Stomach (tissue), 8 donors: ENCODE measurements at regions not wholly inside any gene's neighbourhood (a gene's known extent, or its start where the extent isn't known, plus 50 kb on each side); places are given as distances from the start of the nearest gene placed in this dataset.
"Not testable (repeated sequence)": the region's sequence is repeated elsewhere in the genome, so short reads cannot be mapped to it uniquely, and the experiment has no call there.

ENCODE experiments used
- DNase-seq, 2 donors: peaks; one replicate each; pipeline versions ENCODE4 v3.0.0 to v3.0.0-alpha.2; 2013 to 2019
- H3K27ac ChIP-seq, 5 donors: fragments of 200-600 bp in 4 of 5; sonication (generic) in 4 of 5; one replicate each; pipeline ENCODE4 v1.5.1; 2013 to 2019; ENCODE audit warnings: mild to moderate bottlenecking in 1 of 5, moderate library complexity in 1 of 5
- H3K27me3 ChIP-seq, 3 donors: fragments of 200-600 bp; sonication (generic); one replicate each; pipeline ENCODE4 v1.5.1; 2017 to 2019; ENCODE audit warnings: mixed run types in 1 of 3
- H3K36me3 ChIP-seq, 4 donors: fragments of 200-600 bp; sonication (generic); 1 replicate in 3 of 4; 2 replicates in 1 of 4; pipeline ENCODE4 v1.5.1; 2016 to 2019
- H3K4me1 ChIP-seq, 4 donors: fragments of 200-600 bp; sonication (generic); one replicate each; pipeline ENCODE4 v1.5.1; 2016 to 2019
- H3K4me3 ChIP-seq, 4 donors: fragments of 200-600 bp; sonication (generic) in 3 of 4; one replicate each; pipeline ENCODE4 v1.5.1; 2016 to 2019; ENCODE audit warnings: mild to moderate bottlenecking in 1 of 4
- H3K9me3 ChIP-seq, 4 donors: fragments of 200-600 bp; sonication (generic); one replicate each; pipeline ENCODE4 v1.5.1; 2016 to 2019
- CTCF ChIP-seq, 7 experiments: fragments of 450-650 bp in 4 of 7; fragments of 200-600 bp in 3 of 7; sonication (generic) in 3 of 7; IDR thresholded peaks; one replicate each; pipeline ENCODE4 v1.5.1; 2016 to 2019; ENCODE audit warnings: antibody characterized with exemption in 7 of 7, control low read depth in 2 of 7, mild to moderate bottlenecking in 1 of 7
- EP300 ChIP-seq: sonication (generic); formaldehyde crosslinking; IDR thresholded peaks from one replicate; pipeline ENCODE4 v1.6.1; 2017; ENCODE audit warnings: antibody characterized with exemption
- POLR2A ChIP-seq, 4 donors: fragments of 450-650 bp; IDR thresholded peaks; one replicate each; pipeline ENCODE4 v1.6.1; 2016; ENCODE audit warnings: antibody characterized with exemption in 4 of 4, control low read depth in 2 of 4, mild to moderate bottlenecking in 1 of 4, moderate library complexity in 1 of 4
- POLR2AphosphoS5 ChIP-seq, 3 donors: sonication (generic); formaldehyde crosslinking; IDR thresholded peaks; one replicate each; pipeline ENCODE4 v1.6.1; 2016; ENCODE audit warnings: antibody characterized with exemption in 3 of 3
- WGBS, 5 donors: extraction: QIAGEN DNeasy Blood & Tissue Kit in 3 of 5; methylation state at CpG; one replicate each; pipeline versions ENCODE4 v1.1.5 to v1.1.7; 2013 to 2018; 5-methylcytosine and 5-hydroxymethylcytosine counted together
- intact Hi-C: fragments of 100-400 bp; cut with DNase I; formaldehyde crosslinking; loops from one replicate; pipeline ENCODE4 v1.15.1; 2023; ENCODE audit warnings: low total_unique reads
- donor health status: healthy with polysubstance abuse.
- donor health status: Bipolar disorder and iron deficiency.
- donor health status: healthy.

GRCh38 chr12:13534242-13534641 is 337.7 kb downstream of the EMP1 start:
- Histone ChIP-seq H3K27me3 (no peaks in the 10 kb centered on the region), H3K36me3 (no peaks in the 10 kb centered on the region), H3K9me3 (no peaks in the 10 kb centered on the region), H3K4me1 (peaks cover 0 to 7% (median 0%) of the 10 kb centered on the region in 4 donors), H3K27ac (no peak overlapping the region), H3K4me3 (no peak overlapping the region)
- DNase-seq = no peak
- intact Hi-C loops = loop anchor here (10.0 kb wide), 2 partner anchors 169 to 249 kb away; no protein-coding TSS in a partner anchor
- no peak for TF ChIP-seq EP300
- TF ChIP-seq POLR2A (IDR thresholded peaks at IDR 0.05) = no peak
- no peak for TF ChIP-seq POLR2AphosphoS5 (IDR thresholded peaks at IDR 0.05)
- no peak for TF ChIP-seq CTCF (IDR thresholded peaks at IDR 0.05)
- WGBS, 5 donors = 61 to 70% (median 66%) methylated on average over 3 of the region's 3 CpGs

GRCh38 chr12:13530966-13531365 is 334.4 kb downstream of the EMP1 start:
- Histone ChIP-seq H3K9me3 (no peaks in the 10 kb centered on the region), H3K4me1 (peaks cover 0 to 7% (median 0%) of the 10 kb centered on the region in 4 donors), H3K4me3 (no peak overlapping the region), H3K36me3 (no peaks in the 10 kb centered on the region), H3K27ac (no peak overlapping the region), H3K27me3 (no peaks in the 10 kb centered on the region)
- no peak for DNase-seq
- intact Hi-C loops = loop anchor here (10.0 kb wide), 2 partner anchors 166 to 246 kb away; no protein-coding TSS in a partner anchor
- TF ChIP-seq EP300 (no peak), CTCF (IDR thresholded peaks at IDR 0.05) (no peak), POLR2A (IDR thresholded peaks at IDR 0.05) (no peak), POLR2AphosphoS5 (IDR thresholded peaks at IDR 0.05) (no peak)
- WGBS, 5 donors = 59 to 84% (median 69%) methylated on average over 7 of the region's 7 CpGs

- H3K27ac ChIP-seq, H3K4me3 ChIP-seq, H3K4me1 ChIP-seq, DNase-seq, H3K36me3 ChIP-seq, H3K9me3 ChIP-seq, intact Hi-C loops, H3K27me3 ChIP-seq: not testable (repeated sequence)
- 75 to 97% (median 90%) methylated on average over 1 of the region's 1 CpG for WGBS, 5 donors
Measured at GRCh38 chr12:13526185-13526921, 329.8 kb downstream of the EMP1 start.

- no peaks in the 10 kb centered on the region for H3K27me3 ChIP-seq
- no peak overlapping the region for H3K27ac ChIP-seq
- 74 to 78% (median 76%) methylated on average over 4 of the region's 4 CpGs for WGBS, 5 donors
- peaks cover 0 to 4% (median 0%) of the 10 kb centered on the region in 4 donors for H3K9me3 ChIP-seq
- intact Hi-C loops = no loop called here
- TF ChIP-seq POLR2A (IDR thresholded peaks at IDR 0.05) = no peak
- TF ChIP-seq CTCF (IDR thresholded peaks at IDR 0.05) = no peak
- no peak for TF ChIP-seq EP300
- TF ChIP-seq POLR2AphosphoS5 (IDR thresholded peaks at IDR 0.05) = no peak
- no peak for DNase-seq
- no peaks in the 10 kb centered on the region for H3K36me3 ChIP-seq
- H3K4me3 ChIP-seq = no peak overlapping the region
- no peaks in the 10 kb centered on the region for H3K4me1 ChIP-seq
Measured at GRCh38 chr12:13523536-13524307, 327.2 kb downstream of the EMP1 start.

GRCh38 chr12:13518034-13518433 is 321.5 kb downstream of the EMP1 start:
- H3K4me3 ChIP-seq, intact Hi-C loops, DNase-seq, H3K36me3 ChIP-seq, H3K27ac ChIP-seq, H3K27me3 ChIP-seq, H3K4me1 ChIP-seq: not testable (repeated sequence)
- H3K9me3 ChIP-seq = peaks cover 0 to 25% (median 7%) of the 10 kb centered on the region in 4 donors
- 82 to 94% (median 90%) methylated on average over 4 of the region's 4 CpGs for WGBS, 5 donors
